ENCODE measurements at regions not wholly inside any gene's neighbourhood (a gene's known extent, or its start where the extent isn't known, plus 50 kb on each side); places are given as distances from the start of the nearest gene placed in this dataset.

DNA sequence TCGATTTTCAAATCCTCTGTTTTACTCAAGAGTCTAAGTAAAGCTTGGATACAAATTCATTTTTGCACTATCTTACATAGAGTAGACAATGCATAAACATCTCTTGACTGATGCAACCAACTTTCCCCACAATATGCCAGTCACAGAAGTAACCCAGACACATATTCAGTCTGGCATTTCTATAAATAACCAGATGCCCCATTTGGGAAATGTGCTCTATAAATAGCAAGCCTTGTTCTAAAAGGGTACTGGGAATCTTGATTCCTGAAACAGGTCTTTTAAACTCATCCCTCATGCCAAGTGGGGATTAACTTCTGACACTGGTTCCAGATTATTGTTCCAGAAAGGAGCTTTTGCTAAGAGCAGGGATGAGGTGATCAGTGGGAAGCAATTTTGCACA is 411.7 kb downstream of the EPM2A start:
- DNase-seq (ENCODE audit: low spot score) = no peak

DNA sequence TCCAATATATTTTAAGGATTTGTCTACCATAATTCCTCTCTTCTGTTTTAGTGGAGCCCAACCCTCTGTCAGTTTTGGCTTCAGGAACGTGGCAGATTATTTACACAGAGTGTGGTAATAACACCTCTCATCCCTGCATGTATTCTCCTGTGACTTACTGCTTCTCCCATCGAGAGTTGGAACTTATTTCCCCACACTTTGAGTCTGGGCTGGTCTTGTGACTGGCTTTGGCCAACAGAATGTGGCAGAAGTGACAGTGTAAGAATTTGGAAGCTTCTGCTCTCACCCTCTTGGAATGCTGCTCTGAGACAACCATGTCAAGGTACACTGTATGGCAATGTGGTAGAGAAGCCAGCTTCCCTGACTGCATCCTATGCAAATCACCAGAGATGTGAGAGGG is 407.7 kb downstream of the EPM2A start:
- DNase-seq (ENCODE audit: low spot score) = no peak

DNA sequence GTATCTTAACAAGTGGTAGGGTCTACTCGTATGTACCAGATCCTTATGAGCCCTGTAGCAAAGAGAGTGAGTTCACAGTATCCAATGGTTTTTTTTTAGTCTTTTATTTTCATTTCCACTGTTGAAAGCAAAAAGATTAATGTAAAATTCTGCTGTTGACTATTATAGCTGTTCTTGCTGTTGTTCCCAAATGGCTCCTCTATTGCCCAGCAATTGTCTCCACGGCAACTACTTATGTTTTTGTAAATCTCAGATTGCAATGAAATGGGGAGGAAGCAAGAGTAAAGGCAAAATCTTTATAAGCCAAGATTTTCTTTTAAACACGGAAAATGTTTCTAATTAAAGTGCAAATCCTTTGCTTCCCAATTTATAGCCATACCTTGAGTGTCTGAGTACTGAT is 406.1 kb downstream of the EPM2A start:
- no peak for DNase-seq (ENCODE audit: low spot score)

DNA sequence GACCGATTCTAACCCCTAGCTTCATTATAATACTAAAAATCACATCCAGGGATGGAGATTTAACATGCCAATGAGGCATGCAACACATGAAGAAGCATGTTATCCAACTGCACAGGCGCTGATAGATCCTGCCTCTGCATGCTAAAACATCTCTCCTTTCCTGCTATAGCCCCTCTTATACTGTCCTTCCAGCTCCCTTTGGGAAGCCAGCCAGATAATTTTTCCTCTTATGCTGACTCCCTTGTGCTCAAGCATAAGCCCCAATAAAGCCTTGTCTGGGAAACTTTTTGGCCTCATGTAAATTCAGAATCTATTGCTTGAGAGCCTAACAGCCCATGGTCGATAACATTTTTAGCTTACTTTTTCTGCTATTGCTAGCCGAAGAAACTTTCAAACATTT is 404.3 kb downstream of the EPM2A start:
- no peak for DNase-seq (ENCODE audit: low spot score)

DNA sequence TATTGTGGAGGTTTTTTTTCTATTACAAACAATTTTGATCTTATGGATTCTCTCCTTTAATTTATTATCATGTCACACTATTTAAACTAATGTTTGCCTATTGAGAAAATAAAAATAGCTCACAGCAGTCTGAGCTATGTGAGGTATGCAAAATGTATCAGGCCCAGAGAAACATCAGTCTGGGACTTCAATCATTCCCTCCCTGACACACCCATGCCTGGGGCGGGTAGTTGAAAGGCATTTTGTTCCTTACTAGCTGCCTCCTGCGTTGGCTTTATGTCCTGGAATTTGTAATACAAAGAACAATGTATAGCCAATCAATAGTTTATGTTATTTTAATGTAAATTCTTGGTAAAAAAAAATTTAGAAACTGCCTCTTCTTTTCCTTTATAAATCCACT is 403.3 kb downstream of the EPM2A start:
- no peak for DNase-seq (ENCODE audit: low spot score)

DNA sequence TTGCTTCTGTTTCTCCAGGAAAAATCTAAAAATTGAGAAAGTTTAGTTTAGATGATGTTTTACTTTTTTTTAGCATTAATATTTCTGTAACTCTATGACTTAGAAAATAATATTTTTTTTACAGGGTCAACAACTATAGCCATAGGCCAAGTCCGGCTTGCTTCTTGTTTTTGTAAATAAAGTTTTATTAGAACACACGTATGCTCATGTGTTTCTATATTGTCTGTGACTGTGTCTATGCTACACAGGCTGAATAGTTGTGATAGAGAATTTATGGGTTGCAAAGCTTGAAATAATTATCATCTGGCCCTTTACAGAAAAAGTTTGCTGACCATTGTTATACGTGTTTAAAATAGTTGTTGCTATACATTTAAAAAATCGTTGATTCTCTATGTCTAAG is 399.2 kb downstream of the EPM2A start:
- DNase-seq (ENCODE audit: low spot score) = no peak

DNA sequence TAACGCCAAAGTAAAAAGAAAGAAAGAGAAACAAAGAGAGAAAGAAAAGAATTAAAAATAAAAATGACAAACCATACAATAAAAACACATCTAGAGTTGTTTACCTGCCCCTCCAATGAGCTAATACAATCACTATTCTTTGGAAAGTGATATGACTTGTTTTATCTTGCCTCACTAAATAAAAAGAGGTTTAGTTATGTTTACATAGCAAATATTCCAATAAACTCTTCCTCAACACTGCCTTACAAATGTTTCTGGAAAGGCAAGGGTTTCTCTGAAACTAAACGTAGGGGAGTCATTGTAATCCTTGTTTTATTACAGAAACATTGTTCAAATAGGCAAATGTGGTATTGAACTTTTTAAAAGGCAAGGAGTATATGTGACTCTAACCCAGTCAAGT is 396.2 kb downstream of the EPM2A start:
- no peak for DNase-seq (ENCODE audit: low spot score)

DNA sequence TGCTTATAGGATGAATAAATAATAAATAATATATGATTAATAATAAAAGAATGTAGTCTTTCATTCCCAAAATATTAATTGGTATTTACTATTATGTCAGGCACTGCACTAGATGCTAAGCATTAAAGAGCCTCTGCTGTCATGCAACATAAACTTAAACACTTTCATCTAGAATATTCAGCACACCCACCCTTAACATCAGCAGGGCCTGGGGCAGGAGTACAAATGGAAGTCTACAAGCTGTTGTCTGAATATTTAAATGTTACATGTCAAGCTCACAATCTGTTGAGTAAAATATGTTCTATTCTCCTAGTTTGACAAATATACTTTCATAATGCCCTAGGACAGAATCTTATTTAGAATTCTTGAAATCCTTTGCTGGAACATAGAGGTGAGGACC is 395.1 kb downstream of the EPM2A start:
- DNase-seq (ENCODE audit: low spot score) = no peak

DNA sequence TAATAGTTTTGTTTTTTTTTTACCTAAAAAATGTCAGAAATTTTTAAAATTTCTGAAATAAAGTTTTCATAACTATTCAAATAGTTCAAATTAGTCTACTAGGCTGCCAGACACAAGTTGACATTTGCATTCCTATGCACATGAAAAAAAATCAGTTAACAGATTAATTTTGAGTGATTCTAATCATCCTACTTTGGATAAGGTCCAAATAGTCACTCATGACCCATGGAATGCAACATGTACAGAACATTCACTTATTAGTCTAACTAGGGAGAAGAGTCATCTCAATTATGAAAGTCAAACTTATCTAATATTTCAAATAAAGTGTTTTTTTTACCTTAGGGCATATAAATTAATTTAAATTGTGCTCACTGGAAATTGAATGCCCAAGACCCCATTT is 390.2 kb downstream of the EPM2A start:
- no peak for DNase-seq (ENCODE audit: low spot score)

DNA sequence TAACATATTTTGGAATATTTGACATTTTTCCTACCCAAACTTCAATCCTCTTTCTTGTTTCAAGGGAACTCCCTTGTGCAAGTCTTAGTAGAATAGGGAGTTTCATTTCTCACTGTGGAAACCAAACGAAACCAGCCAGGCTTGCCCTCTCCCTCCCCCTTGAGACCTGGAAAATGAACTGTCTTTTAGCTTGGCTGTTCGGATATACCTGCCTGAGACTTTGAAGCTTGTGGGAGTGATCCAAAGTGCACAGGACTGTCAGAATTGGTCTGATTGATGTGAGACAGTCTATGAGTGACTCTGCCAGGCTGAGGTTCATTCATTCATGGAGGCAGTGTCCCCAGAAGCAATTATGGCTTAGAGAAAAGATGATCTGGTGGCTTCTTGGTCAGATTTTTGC is 388.1 kb downstream of the EPM2A start:
- DNase-seq (ENCODE audit: low spot score) = no peak

DNA sequence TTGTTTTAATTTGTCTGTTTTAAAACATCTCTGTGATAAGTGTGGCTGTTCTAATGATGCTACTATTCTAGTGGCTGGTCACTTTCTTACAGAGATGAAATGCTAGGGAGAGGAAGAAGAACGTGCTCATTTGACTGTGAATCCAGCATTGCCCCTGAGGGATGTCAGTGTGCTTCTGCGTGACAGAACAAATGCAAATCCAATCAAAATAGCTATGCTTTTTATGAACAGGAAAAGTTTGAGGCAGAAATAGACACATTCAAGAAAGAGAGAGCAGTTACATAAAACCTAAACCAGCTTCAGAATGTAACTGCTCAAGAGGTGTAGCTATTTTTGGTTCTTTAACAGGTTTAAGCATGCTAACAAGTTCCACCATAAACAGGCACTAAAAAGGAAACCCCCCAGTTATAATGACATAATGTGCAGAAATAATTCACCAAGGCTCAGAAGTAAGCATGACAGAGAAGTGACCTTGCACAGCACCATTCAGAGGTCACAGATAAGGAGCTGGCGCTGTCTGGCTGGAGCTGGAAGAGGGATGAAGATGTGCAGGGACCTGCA is 385.3 kb downstream of the EPM2A start:
- no peak for DNase-seq (ENCODE audit: low spot score)

DNA sequence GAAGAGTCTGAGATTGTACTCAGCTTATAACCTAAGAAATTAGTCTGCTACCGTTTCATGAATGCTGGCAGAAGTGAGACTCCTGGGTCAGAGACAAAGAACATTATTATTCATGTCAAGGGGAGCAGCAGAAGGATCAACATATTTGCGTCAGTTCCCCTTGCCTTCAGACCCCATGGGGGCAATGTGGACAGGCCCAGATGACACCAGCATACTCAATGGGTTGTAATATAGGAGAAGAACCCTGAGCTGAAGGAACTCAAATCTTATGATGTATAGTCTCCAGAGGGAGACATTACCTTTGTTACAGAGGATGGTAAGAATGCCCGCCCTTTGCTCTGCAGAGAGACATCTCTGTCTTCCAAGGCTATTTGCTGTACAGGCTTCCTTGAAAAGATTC is 384.4 kb downstream of the EPM2A start:
- DNase-seq (ENCODE audit: low spot score) = no peak

DNA sequence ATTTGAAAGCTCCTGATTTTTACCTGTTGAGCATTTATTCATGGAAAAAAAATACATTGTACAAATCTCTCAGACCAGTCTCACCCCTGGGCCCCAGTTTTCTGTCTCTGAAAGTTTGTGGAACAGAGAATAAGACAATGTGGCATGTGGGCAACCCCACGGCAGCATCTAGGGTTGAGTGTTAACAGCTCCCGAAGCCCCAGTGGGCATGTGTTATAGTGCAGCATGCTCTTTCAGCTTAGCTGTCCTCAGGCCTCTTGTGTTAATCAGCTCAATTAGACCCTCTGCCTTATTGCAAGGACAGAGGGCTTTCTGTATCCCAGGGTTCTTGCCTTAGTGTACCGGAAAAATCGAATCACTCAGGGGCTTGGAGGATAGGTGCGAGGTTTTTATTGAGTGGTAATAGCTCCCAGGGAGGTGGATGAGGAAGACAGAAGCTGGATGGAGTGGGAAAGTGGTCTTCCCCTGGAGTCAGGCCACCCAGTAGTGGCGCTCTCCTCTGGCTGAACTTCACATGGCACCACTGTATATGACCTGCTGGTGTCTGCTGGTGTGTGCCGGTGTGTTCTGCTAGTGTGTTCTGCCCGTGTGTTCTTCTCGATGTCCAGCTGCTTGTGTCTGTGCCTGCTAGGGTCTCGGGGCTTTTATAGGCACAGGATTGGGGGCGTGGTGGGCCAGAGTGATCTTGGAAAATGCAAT is 382.8 kb downstream of the EPM2A start:
- DNase-seq (ENCODE audit: low spot score) = no peak

DNA sequence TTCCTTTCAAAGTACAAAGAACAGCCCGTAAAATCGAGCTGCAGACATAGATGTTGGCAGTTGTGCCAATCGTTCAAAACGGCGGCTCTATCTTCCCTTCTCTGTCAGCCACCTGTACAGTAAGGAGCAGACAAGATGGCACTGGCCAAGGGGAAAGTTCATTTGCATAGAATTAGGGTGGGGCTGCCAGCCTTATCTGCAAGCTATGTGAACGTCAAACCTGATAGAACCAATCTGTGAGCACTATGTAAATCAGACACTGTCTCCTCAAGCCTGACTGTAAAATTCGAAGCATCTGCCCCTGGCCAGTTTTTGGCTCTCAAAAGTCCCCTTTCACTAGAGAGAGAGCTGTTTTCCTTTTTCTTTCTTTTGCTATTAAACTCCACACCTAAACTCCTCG is 374.5 kb downstream of the EPM2A start:
- no peak for DNase-seq (ENCODE audit: low spot score)

DNA sequence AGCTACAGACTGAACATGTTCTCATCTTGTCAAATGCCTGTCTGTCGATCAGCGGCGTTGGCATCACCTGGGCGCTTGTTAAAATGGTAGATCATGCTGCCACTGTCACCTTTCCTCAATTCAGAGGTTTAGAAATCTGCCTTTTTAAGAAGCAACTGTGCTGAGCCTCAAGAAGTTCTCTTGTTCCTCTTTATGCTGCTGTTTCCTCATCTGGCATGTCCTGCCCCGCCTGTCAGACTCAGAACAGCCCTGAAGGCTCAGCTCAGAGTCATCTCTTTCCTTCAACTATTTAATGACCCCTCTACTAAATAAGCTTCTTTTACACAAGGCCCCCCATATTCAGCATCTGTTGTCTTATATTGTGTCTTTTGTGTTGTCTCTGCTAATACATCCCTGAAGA is 368.2 kb downstream of the EPM2A start:
- no peak for DNase-seq (ENCODE audit: low spot score)

DNA sequence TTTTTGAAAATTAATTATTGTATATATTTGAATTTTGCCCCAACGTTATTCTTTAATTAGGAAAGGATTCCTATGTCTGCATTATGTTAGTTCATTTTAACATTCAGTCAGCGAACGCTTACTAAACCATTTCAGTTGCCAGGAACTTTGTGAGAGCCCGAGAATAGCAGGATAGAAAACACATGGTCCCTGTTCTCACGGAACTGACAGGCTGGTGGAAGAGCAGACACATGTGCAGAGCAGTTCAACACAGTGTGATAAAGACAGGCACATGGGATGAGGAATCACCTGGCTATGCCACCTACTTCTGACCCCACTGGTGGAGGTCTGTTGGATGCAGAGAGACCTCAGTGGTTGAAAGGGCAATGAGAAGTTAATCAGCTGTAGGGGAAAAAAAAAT is 367.2 kb downstream of the EPM2A start:
- DNase-seq (ENCODE audit: low spot score) = no peak

DNA sequence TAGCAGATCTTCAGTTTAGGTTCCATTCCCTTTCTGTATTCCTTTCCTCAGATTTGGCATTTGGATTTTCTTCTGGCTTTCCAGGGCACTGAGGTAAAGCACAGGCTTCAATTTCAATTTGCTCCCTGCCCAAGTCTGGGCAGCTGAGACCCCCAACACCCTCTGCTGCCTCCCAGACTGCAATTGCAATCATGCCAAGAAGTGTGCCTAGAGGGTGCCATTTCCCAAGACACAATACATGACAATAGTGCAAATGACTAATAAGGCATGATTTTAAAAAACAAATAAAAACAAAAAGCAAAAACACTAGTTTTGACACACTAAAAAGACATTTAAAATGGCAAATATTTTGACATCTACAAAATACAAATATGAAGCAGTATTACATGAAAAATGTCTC is 364.8 kb downstream of the EPM2A start:
- DNase-seq (ENCODE audit: low spot score) = no peak

DNA sequence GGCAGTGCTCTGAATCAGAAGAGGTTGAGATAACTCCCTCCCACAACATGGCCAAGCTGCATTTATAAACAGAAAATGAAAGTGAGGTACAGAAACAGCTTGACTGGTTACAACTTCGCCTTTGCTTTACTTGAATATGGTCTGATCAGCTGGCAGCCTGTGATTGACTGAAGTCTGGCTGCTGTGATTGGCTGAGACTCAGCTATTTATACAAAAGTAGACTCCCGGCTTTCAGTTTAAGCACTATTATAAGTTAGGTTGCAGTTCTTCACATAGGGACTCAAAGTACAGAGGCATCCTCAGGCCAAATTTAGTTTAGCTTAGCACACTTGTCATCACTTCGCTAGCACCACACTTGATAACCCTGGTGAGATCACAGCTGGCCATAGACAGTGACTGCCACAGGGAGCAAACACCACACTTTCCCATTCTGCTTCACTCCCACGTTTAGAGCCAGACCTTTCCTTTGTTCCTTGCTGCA is 362.6 kb downstream of the EPM2A start:
- no peak for DNase-seq (ENCODE audit: low spot score)

DNA sequence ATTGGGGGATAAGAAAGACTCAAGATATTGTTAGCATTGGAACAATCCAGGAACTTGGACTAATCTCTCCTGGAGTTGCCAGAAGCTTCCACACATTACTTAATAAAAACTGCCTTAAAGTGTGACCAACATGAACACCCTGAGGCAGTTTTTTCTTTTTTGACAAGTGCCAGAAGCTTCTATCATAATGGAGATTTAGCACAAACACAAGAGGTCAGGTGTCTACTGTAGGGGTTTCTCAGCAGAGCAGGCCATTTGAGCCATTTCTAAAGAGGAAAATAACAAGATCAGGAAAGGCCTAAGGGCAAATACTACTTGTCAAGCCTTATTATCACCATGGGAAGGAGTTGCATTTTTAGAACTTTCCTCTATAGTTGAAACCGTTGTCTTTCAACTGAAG is 361.5 kb downstream of the EPM2A start:
- no peak for DNase-seq (ENCODE audit: low spot score)

DNA sequence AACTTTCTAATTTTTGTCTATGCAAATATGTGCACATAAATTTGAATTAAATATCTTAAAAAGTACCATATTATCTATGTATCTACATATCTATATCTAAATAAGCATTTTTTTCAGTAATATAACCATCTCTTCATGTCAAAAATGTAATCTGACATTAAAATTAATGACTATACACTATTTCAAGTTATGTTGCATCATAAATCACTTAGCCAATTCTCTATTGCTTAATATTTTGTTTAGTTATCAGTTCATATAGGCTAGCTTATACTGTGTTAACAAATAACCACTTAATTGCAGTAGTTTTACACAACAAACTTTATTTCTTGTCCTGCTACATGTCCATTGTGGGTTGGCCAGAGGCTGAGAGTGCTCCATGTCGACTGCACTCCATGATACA is 360.8 kb downstream of the EPM2A start:
- no peak for DNase-seq (ENCODE audit: low spot score)

DNA sequence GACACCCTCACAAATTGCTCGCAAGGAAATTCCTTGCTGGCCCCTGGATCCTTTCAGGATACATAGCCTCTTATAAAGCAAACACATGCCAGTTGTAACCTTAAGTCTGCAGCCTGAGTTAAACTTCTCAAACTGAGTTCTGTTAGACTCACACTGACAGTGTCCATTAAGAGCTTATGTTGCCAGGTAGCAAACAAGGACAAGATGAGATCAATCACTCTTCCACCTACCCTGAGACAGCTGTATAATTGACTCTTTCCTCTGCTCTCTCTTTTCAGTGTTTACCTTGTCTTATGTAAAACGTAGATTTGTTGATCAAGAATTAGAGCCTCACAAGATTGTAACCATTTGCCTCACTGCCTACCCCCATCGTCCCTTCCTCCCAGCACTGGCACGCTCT is 359.8 kb downstream of the EPM2A start:
- DNase-seq (ENCODE audit: low spot score) = no peak

DNA sequence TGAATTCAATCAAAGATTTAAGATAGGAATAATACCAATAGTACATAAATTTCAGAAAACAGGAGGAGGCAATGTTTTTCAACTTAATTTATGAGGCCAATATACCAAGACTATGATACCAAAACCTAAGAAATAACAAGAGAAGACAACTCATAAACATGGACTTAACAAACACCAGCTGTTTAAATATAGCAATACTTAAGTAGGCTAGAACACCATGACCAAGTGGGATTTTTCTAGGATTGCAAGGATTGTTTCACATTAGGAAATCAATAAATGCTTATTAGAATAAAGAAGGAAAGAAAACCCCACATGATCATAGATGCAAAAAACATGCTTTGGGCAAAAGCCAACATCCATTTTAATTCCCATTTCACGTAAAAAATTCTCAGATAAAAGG is 355.1 kb downstream of the EPM2A start:
- DNase-seq (ENCODE audit: low spot score) = no peak

DNA sequence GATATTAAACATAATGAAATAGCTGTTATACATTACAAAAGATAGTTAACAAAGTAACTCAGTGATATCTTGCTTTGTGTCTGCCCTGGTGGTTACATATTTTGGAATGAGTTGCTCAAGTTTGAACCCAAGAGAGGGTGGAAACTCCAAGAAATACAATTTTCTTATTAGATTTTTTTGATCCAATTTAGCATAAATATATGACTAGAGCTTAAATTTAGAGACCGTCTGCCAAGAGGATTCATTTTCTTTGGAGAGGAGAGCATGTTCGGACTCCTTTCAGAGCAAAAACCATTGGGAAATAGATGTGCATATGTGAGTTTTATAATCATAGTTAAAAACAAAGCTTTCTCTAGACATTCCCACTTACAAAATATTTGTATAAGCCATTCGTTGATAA is 353.4 kb downstream of the EPM2A start:
- DNase-seq (ENCODE audit: low spot score) = no peak

DNA sequence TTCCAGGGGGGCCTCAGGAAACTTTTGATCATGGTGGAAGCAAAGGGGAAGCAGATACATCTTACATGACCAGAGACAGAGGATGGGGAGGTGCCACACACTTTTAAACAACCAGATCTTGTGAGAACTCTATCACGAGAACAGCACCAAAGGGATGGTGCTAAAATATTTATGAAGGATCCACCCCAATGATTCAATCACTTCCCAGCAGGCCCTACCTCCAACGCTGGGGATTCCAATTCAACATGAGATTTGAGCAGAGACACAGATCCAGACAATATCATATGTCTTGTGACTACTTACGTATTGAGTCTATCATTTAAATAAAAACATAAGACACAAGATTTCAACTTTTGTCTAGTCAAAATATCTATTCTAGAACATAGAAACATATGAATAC is 351.9 kb downstream of the EPM2A start:
- no peak for DNase-seq (ENCODE audit: low spot score)

Measured in HuH-7 (cell line).